ENCODE measurements at regions not wholly inside any gene's neighbourhood (a gene's known extent, or its start where the extent isn't known, plus 50 kb on each side); places are given as distances from the start of the nearest gene placed in this dataset.

GRCh38 chr3:72288955-72289691 is 504.2 kb upstream of the PROK2 start:
- Histone ChIP-seq H3K9ac (ENCODE audit: extremely low read depth, low read length, poor library complexity, severe bottlenecking) (no peak overlapping the region), H3K27me3 (ENCODE audit: control insufficient read depth, insufficient read depth, low read length, poor library complexity, severe bottlenecking) (peaks cover 31% of the 10 kb centered on the region), H3K9me3 (ENCODE audit: control insufficient read depth, low read length) (no peaks in the 10 kb centered on the region), H3K27ac (ENCODE audit: low read depth, low read length) (peak overlapping the region; percentile 15), H3K4me3 (ENCODE audit: low read length) (no peak overlapping the region), H3K36me3 (ENCODE audit: control insufficient read depth, insufficient read depth, low read length) (no peaks in the 10 kb centered on the region), H3K4me1 (ENCODE audit: control insufficient read depth, insufficient read depth, low read length) (no peaks in the 10 kb centered on the region)
- no peak overlapping the region for H3K27ac Mint-ChIP-seq
- TF ChIP-seq, protein P1, sequence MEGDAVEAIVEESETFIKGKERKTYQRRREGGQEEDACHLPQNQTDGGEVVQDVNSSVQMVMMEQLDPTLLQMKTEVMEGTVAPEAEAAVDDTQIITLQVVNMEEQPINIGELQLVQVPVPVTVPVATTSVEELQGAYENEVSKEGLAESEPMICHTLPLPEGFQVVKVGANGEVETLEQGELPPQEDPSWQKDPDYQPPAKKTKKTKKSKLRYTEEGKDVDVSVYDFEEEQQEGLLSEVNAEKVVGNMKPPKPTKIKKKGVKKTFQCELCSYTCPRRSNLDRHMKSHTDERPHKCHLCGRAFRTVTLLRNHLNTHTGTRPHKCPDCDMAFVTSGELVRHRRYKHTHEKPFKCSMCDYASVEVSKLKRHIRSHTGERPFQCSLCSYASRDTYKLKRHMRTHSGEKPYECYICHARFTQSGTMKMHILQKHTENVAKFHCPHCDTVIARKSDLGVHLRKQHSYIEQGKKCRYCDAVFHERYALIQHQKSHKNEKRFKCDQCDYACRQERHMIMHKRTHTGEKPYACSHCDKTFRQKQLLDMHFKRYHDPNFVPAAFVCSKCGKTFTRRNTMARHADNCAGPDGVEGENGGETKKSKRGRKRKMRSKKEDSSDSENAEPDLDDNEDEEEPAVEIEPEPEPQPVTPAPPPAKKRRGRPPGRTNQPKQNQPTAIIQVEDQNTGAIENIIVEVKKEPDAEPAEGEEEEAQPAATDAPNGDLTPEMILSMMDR (conservative IDR thresholded peaks at IDR 0.05): no peak
- WGBS, 2 experiments (ENCODE audit: insufficient coverage in 1 of 2, insufficient read length in 1 of 2): 79 to 85% methylated on average over 20 to 25 of the region's 25 CpGs
- no peak overlapping the region for H3K4me3 Mint-ChIP-seq
- H3K27me3 Mint-ChIP-seq (ENCODE audit: insufficient read depth): peaks cover 36% of the 10 kb centered on the region
- peaks cover 4% of the 10 kb centered on the region for H3K4me1 Mint-ChIP-seq
- no peaks in the 10 kb centered on the region for H3K9me3 Mint-ChIP-seq
- no peaks in the 10 kb centered on the region for H3K36me3 Mint-ChIP-seq (ENCODE audit: low read depth)
- DNase-seq: peak; percentile 52

- TF ChIP-seq, protein P1 (conservative IDR thresholded peaks at IDR 0.05): no peak
- H3K9me3 Mint-ChIP-seq: peaks cover 4% of the 10 kb centered on the region
- Histone ChIP-seq H3K4me3 (ENCODE audit: low read length) (no peak overlapping the region), H3K4me1 (ENCODE audit: control insufficient read depth, insufficient read depth, low read length) (no peaks in the 10 kb centered on the region), H3K9me3 (ENCODE audit: control insufficient read depth, low read length) (peaks cover 3% of the 10 kb centered on the region), H3K27ac (ENCODE audit: low read depth, low read length) (no peak overlapping the region), H3K9ac (ENCODE audit: extremely low read depth, low read length, poor library complexity, severe bottlenecking) (no peak overlapping the region), H3K36me3 (ENCODE audit: control insufficient read depth, insufficient read depth, low read length) (no peaks in the 10 kb centered on the region), H3K27me3 (ENCODE audit: control insufficient read depth, insufficient read depth, low read length, poor library complexity, severe bottlenecking) (peaks cover 23% of the 10 kb centered on the region)
- H3K4me3 Mint-ChIP-seq: no peak overlapping the region
- peaks cover 4% of the 10 kb centered on the region for H3K4me1 Mint-ChIP-seq
- no peak for DNase-seq
- H3K27ac Mint-ChIP-seq: no peak overlapping the region
- H3K27me3 Mint-ChIP-seq (ENCODE audit: insufficient read depth): peaks cover 28% of the 10 kb centered on the region
- H3K36me3 Mint-ChIP-seq (ENCODE audit: low read depth): no peaks in the 10 kb centered on the region
- WGBS, 2 experiments (ENCODE audit: insufficient coverage in 1 of 2, insufficient read length in 1 of 2): 98 to 100% methylated on average over 1 of the region's 1 CpG
Measured at GRCh38 chr3:72287956-72288355, 503.0 kb upstream of the PROK2 start.

- Histone ChIP-seq H3K9me3 (ENCODE audit: control insufficient read depth, low read length) (peaks cover 10% of the 10 kb centered on the region), H3K27ac (ENCODE audit: low read depth, low read length) (no peak overlapping the region), H3K27me3 (ENCODE audit: control insufficient read depth, insufficient read depth, low read length, poor library complexity, severe bottlenecking) (peaks cover 13% of the 10 kb centered on the region), H3K36me3 (ENCODE audit: control insufficient read depth, insufficient read depth, low read length) (no peaks in the 10 kb centered on the region), H3K4me1 (ENCODE audit: control insufficient read depth, insufficient read depth, low read length) (no peaks in the 10 kb centered on the region), H3K4me3 (ENCODE audit: low read length) (no peak overlapping the region), H3K9ac (ENCODE audit: extremely low read depth, low read length, poor library complexity, severe bottlenecking) (no peak overlapping the region)
- no peak for DNase-seq
- Mint-ChIP-seq H3K9me3 (peaks cover 8% of the 10 kb centered on the region), H3K27ac (no peak overlapping the region), H3K4me3 (no peak overlapping the region), H3K4me1 (peaks cover 4% of the 10 kb centered on the region), H3K36me3 (ENCODE audit: low read depth) (no peaks in the 10 kb centered on the region), H3K27me3 (ENCODE audit: insufficient read depth) (peaks cover 22% of the 10 kb centered on the region)
- 91% methylated on average over 3 of the region's 3 CpGs; no CpG with 5 or more reads in 1 of the 2 experiments for WGBS, 2 experiments (ENCODE audit: insufficient coverage in 1 of 2, insufficient read length in 1 of 2)
- TF ChIP-seq, protein P1 (conservative IDR thresholded peaks at IDR 0.05): no peak
Measured at GRCh38 chr3:72285502-72285901, 500.6 kb upstream of the PROK2 start.
